ENCODE measurements at regions not wholly inside any gene's neighbourhood (a gene's known extent, or its start where the extent isn't known, plus 50 kb on each side); places are given as distances from the start of the nearest gene placed in this dataset.

DNA sequence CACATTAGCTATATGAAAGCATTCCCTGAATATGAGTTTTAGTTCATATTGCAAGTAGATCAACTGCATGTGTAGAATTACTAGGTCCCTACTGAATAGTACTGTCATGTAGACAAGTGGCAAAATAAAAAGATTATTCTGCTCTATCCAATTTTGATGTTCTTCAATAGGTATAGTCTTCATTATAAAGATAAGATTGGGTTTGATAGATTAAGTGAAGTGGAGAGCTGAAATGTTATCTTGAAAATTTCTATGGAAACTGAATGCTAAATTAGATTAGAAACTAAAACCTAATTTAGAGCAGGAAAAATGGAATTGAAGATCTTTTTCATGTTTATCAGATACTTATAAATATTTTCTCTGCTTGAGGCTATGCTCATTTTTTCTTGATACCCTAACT, 1610.0 kb downstream of the BRINP3 start:
- no peak overlapping the region for H3K27ac ChIP-seq
- no peaks in the 10 kb centered on the region for H3K27me3 ChIP-seq
- no peaks in the 10 kb centered on the region for H3K36me3 ChIP-seq
- no peak overlapping the region for H3K4me3 ChIP-seq
- H3K4me1 ChIP-seq, result no peaks in the 10 kb centered on the region
- no peak for DNase-seq
- no peaks in the 10 kb centered on the region for H3K9me3 ChIP-seq (replicated peaks)

DNA sequence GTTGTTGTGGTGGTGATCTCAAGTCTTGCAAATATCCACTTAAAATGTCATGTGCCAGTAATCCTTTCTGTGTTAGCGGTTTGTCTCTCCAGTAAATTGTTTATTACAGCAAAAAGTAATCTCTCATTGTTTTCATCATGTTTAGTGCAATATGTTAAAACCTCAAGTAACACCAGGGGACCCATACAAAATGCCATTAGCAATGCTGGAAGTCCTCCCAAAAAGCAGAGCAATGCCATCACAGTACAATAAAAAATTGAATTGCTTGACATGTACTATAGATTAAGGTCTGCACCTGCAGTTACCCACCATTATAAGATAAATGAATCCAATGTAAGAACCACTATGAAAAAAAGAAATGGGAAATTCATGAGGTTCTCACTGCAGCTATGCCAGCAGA, 1606.5 kb downstream of the BRINP3 start:
- H3K36me3 ChIP-seq, result no peaks in the 10 kb centered on the region
- DNase-seq, result no peak
- no peaks in the 10 kb centered on the region for H3K27me3 ChIP-seq
- H3K27ac ChIP-seq, result no peak overlapping the region
- no peaks in the 10 kb centered on the region for H3K9me3 ChIP-seq (replicated peaks)
- H3K4me3 ChIP-seq, result no peak overlapping the region
- no peaks in the 10 kb centered on the region for H3K4me1 ChIP-seq

DNA sequence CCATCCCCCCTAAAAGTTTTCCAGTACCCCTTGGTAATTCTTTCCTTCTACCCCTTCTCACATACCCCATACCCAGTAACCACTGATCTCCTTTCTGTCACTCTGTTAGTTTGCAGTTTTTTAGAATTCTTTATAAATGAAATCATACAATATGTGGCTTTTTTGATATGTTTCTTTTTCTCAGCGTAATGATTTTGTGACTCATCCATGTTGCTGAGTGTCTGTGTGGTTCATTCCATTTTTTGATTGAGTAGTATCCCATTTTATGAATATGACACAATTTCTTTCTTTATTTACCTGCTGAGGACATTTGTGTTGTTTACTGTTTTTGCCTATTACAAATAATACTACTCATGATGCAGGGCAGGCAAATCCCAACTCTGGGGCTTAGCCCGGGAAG, 1605.3 kb downstream of the BRINP3 start:
- Histone ChIP-seq H3K4me3 (no peak overlapping the region), H3K4me1 (no peaks in the 10 kb centered on the region), H3K36me3 (no peaks in the 10 kb centered on the region), H3K27ac (no peak overlapping the region), H3K27me3 (no peaks in the 10 kb centered on the region), H3K9me3 (replicated peaks) (no peaks in the 10 kb centered on the region)
- DNase-seq, result no peak

DNA sequence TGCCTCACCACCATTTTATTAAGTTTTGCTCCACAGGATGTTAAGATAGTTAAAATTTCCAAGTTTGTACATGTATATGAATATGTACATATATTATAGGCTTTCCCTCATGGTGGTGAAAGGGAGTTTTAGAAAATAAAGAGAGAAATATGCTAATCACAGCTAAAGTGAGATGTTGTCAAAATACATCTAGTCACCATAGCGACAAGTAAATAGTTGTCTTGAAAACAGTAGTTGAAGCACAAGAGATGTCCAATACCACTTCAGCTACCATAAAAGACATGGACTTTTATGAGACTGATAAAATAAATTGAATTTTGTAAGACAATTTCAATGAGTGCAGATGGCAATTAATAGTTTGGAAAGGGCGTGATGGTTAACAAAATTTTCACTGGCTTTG, 1600.0 kb downstream of the BRINP3 start:
- Histone ChIP-seq H3K36me3 (no peaks in the 10 kb centered on the region), H3K4me1 (no peaks in the 10 kb centered on the region), H3K27me3 (no peaks in the 10 kb centered on the region), H3K9me3 (replicated peaks) (no peaks in the 10 kb centered on the region), H3K27ac (no peak overlapping the region), H3K4me3 (no peak overlapping the region)
- DNase-seq, result no peak

DNA sequence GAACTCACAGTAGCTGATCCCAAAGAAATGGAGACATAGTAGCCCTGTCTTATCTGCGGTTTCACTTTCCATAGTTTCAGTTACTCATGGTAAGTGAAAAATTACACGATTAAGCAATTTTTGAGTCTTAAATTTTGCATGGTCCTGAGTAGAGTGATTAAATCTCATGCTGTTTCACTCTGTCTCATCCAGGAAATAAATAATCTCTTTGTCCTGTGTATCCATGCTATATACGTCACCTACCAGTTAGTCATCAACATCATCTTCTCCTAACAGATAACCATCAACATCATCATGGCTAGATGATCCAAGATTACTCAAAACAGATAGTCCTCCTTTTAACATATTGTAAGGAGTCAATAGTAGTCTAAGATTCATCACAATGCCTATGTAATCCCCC, 1589.3 kb downstream of the BRINP3 start:
- DNase-seq, result no peak
- Histone ChIP-seq H3K36me3 (no peaks in the 10 kb centered on the region), H3K27me3 (no peaks in the 10 kb centered on the region), H3K9me3 (replicated peaks) (no peaks in the 10 kb centered on the region), H3K27ac (no peak overlapping the region), H3K4me1 (no peaks in the 10 kb centered on the region), H3K4me3 (no peak overlapping the region)

DNA sequence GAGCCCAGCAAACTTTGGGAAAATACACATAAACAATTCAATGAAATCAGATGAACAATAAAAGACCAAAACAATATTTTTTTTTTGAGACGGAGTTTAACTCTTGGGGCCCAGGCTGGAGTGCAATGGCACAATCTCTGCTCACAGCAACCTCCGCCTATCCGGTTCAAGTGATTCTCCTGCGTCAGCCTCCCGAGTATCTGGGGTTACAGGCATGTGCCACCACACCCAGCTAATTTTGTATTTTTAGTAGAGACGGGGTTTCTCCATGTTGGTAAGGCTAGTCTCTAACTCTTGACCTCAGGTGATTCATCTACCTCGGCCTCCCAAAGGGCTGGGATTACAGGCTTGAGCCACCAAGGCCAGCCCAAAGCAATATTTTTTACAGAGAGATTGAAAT, 1588.5 kb downstream of the BRINP3 start:
- no peaks in the 10 kb centered on the region for H3K4me1 ChIP-seq
- no peak overlapping the region for H3K4me3 ChIP-seq
- no peak overlapping the region for H3K27ac ChIP-seq
- H3K27me3 ChIP-seq, result no peaks in the 10 kb centered on the region
- DNase-seq, result no peak
- no peaks in the 10 kb centered on the region for H3K36me3 ChIP-seq
- no peaks in the 10 kb centered on the region for H3K9me3 ChIP-seq (replicated peaks)

DNA sequence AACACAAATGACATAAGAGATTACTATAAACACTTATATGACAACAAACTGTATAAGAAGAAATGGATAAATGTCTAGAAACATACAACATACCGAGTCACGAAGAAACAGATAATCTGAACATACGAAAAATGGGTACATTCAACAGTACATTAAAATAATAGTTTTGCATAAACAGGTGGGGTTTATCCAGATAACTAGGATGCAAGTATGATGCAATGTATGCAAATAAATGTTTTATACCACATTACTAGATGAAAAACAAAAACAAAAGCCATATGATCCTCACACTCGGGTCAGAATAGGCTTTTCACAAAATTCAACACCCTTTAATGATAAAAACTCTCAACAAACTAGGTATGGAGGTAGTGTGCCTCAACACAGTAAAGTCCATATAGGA, 1585.7 kb downstream of the BRINP3 start:
- Histone ChIP-seq H3K27me3 (no peaks in the 10 kb centered on the region), H3K9me3 (replicated peaks) (no peaks in the 10 kb centered on the region), H3K4me1 (no peaks in the 10 kb centered on the region), H3K4me3 (no peak overlapping the region), H3K27ac (no peak overlapping the region), H3K36me3 (no peaks in the 10 kb centered on the region)
- DNase-seq, result no peak

DNA sequence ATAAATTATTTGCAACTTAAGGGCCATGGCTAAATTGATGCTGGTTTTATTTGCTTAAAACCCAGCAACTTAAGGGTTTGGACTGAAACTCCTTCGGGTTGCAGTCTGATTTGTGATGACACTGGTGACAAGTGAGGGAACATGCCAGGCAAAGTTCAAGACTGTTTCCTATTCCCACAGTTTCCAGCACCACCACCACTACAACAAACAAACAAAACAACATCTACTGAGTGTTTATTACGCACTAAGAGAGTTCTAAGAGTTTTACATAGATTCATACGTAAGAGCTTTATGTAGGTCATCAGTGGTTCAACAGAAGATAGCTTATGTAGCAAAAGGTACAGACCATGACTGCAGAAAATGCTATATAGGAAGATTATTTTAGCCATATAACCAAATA, 1582.1 kb downstream of the BRINP3 start:
- no peak for DNase-seq
- Histone ChIP-seq H3K36me3 (no peaks in the 10 kb centered on the region), H3K27ac (no peak overlapping the region), H3K4me3 (no peak overlapping the region), H3K4me1 (no peaks in the 10 kb centered on the region), H3K9me3 (replicated peaks) (no peaks in the 10 kb centered on the region), H3K27me3 (no peaks in the 10 kb centered on the region)

DNA sequence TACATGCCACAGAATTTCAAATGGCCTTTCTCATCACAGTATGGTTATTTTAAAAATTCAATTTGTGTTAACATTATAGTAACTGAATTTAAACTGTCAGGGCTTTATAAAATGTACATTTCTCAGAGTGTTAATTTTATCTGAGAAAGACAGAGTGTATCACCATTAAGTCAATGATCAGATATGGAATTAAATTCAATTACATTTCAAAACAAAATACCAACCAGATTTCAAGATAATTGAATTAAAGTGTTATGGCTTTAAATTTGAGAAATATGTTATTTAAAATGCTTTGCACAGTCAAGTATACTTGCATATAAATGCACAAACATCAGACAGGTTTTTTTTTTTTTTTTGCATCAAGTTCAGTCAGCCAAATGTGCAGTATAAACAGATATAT, 1574.4 kb downstream of the BRINP3 start:
- Histone ChIP-seq H3K9me3 (replicated peaks) (no peaks in the 10 kb centered on the region), H3K4me3 (no peak overlapping the region), H3K27ac (no peak overlapping the region), H3K4me1 (no peaks in the 10 kb centered on the region), H3K36me3 (no peaks in the 10 kb centered on the region), H3K27me3 (no peaks in the 10 kb centered on the region)
- DNase-seq, result no peak

DNA sequence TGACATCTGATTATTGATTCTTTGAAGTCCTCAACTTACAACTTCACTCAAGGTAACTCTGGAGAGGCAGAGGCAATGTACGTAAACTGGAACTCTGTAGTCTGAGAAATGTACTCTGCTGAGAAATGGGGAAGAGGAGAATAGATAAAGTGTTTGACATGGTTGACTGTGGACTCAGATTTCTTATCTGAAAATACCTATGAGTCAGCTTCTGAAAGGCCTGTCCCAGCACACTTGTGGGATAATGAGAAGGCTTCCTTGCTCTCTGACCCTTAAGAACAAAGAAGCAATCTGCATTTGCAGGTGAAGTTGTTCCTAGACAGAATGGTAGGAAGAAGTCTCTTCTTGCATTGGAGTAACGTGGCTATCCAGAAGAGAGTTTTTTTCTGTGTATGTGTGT, 1573.5 kb downstream of the BRINP3 start:
- DNase-seq, result no peak
- Histone ChIP-seq H3K4me3 (no peak overlapping the region), H3K4me1 (no peaks in the 10 kb centered on the region), H3K36me3 (no peaks in the 10 kb centered on the region), H3K27ac (no peak overlapping the region), H3K27me3 (no peaks in the 10 kb centered on the region), H3K9me3 (replicated peaks) (no peaks in the 10 kb centered on the region)

DNA sequence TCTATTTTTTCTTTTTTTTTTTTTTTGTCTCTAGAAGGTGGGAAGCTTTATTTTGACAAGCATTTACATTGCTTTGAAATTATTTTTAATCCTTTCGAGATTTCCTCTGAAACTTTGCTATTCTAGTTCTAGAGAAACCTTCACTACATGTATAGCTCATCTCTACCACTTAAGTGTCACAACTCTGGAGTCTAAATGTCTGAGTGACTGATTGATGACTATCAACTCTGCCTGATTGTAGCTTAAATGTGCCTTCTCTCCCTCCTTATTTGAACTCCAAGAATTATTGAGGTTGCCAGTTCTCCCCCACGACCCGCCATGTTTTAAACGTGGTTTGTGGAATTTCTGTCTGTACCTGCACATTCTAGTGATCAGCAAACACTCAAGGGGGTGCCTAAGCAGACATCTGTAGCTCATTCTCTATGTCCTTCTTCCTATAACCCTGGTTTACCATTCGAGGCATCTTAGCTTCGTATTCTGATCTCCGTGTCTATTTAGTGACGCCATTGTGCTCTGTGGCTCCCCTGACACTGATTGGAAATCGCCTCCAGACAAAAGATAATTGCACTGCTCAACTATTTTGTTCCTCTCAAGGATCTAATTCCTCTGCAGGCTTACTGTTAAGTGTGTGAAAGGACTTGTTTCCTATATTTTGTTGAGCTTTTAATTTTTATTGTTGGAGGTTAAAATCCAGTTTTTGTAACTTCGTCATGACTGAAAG, 1570.6 kb downstream of the BRINP3 start:
- Histone ChIP-seq H3K4me3 (no peak overlapping the region), H3K27me3 (no peaks in the 10 kb centered on the region), H3K36me3 (no peaks in the 10 kb centered on the region), H3K9me3 (replicated peaks) (no peaks in the 10 kb centered on the region), H3K4me1 (no peaks in the 10 kb centered on the region), H3K27ac (no peak overlapping the region)
- DNase-seq, result no peak

DNA sequence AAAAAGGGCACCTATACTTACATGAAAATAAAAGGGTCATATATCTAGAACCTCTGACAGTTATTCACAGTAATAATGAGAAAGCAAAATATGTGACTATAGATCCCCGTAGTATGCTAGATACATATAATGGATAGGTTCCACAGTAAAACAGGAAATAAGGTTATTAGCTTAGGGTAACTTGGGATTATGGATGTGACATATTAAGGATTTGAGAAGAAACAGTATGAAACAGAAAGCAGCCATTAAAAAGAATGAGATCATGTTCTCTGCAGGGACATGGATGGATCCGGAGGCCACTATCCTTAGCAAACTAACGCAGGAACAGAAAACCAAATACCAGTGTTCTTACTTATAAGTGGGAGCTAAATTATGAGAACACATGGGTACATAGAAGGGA, 1547.3 kb downstream of the BRINP3 start:
- H3K27me3 ChIP-seq, result no peaks in the 10 kb centered on the region
- H3K36me3 ChIP-seq, result no peaks in the 10 kb centered on the region
- H3K9me3 ChIP-seq (replicated peaks), result no peaks in the 10 kb centered on the region
- no peak overlapping the region for H3K4me3 ChIP-seq
- H3K27ac ChIP-seq, result no peak overlapping the region
- DNase-seq, result peak in 1 of 2 experiments; percentile 10
- peaks cover 6% of the 10 kb centered on the region; the same call in 1 of the 2 replicates for H3K4me1 ChIP-seq

DNA sequence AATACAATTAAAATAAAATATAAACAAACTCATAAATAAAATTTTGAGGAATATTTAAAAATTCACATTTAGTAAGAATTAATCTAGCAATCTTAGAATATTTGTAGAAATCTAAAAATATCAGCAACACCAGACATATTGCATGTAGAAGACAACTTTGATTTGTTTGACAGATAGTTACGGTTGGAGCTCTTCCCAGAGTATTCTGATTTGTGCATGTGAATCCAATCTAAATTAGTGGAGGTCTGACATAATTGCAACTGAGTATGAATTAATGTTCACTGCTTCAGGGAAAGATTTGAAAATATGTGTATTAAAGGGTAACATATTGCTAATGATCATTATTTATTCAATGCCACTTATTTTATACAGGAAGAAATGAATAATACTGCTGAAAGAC, 1546.2 kb downstream of the BRINP3 start:
- Histone ChIP-seq H3K4me3 (no peak overlapping the region), H3K27me3 (no peaks in the 10 kb centered on the region), H3K9me3 (replicated peaks) (no peaks in the 10 kb centered on the region), H3K27ac (no peak overlapping the region), H3K36me3 (no peaks in the 10 kb centered on the region), H3K4me1 (peaks cover 6% of the 10 kb centered on the region; the same call in 1 of the 2 replicates)
- no peak for DNase-seq

DNA sequence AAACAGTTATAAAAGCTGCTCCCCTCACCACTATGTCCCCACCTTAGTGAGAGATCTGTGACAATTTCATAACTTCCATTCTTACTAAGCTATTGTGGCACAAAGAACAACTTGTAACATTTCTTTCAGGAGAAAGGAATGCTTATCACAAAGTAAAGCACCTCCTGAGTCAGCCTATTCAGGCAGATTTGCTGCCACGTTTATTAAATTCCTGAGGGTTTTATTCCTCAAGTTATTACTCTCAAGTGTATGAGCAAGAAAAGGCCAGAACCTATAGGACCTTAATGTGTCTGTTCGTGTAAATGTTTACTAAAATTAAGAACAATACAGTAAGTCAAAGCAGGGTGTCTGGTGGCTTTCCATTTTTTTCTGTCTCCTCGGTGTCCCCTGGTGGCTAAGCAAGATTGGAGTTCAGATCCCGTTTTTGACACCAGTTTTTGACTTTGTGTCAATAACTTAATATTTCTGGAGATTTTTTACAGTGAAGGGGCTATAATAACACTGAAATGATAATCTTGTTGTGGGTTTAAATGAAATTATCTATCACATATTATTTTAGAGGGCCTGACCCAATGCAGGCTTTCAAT, 1539.6 kb downstream of the BRINP3 start:
- peak; percentile 14 to 40 for DNase-seq
- no peaks in the 10 kb centered on the region for H3K4me1 ChIP-seq
- no peaks in the 10 kb centered on the region for H3K9me3 ChIP-seq (replicated peaks)
- no peak overlapping the region for H3K27ac ChIP-seq
- H3K36me3 ChIP-seq, result no peaks in the 10 kb centered on the region
- H3K27me3 ChIP-seq, result no peaks in the 10 kb centered on the region
- H3K4me3 ChIP-seq, result no peak overlapping the region

DNA sequence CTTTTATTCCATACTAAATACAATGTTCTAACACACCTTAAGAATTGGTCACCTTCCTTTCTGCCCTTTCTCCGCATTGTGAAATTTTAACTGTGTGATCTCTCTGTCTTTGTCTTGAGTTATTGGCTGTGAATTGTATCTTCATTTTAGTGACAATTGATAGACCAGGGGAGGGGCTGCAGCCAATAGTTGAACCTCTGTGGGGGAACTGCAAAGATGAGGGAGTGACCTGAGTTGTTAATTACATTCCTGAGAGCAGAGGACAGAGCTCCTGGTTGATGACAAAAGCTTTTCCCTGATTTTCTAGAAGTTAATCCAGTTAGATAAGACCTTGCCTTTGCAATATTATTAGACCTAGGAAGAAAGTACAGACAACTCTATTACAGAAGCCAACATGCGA, 1535.7 kb downstream of the BRINP3 start:
- no peak overlapping the region for H3K27ac ChIP-seq
- H3K4me1 ChIP-seq, result no peaks in the 10 kb centered on the region
- no peaks in the 10 kb centered on the region for H3K27me3 ChIP-seq
- H3K9me3 ChIP-seq (replicated peaks), result no peaks in the 10 kb centered on the region
- DNase-seq, result no peak
- H3K36me3 ChIP-seq, result no peaks in the 10 kb centered on the region
- H3K4me3 ChIP-seq, result no peak overlapping the region

DNA sequence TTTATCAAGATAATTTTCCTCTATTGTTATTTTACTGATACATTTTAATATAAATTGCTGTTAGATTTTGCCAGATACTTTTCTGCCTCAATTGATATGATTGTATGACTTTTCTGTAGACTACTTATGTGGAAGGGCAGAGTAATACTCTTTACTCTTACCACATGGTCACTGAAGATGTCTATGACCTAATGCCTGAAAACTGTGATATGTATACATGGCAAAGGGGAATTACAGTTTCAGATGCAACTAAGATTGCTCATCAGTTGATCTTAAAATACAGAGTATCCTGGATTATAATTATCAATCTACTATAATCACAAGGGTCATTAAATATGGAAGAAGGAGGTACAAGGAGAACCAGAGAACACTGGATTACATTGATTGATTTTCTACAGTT, 1528.0 kb downstream of the BRINP3 start:
- H3K4me1 ChIP-seq, result no peaks in the 10 kb centered on the region
- no peak overlapping the region for H3K27ac ChIP-seq
- DNase-seq, result no peak
- H3K9me3 ChIP-seq (replicated peaks), result no peaks in the 10 kb centered on the region
- no peaks in the 10 kb centered on the region for H3K36me3 ChIP-seq
- no peak overlapping the region for H3K4me3 ChIP-seq
- no peaks in the 10 kb centered on the region for H3K27me3 ChIP-seq
